Skin of body (tissue), 1 donor: ENCODE measurements at regions not wholly inside any gene's neighbourhood (a gene's known extent, or its start where the extent isn't known, plus 50 kb on each side); places are given as distances from the start of the nearest gene placed in this dataset.
A peak's percentile ranks its signal among the peaks of the same experiment; 100 is the strongest.

Experiments used
- DNase-seq: peaks from one replicate; lab custom pipeline; 2025; lab: John Stamatoyannopoulos, UW

DNA sequence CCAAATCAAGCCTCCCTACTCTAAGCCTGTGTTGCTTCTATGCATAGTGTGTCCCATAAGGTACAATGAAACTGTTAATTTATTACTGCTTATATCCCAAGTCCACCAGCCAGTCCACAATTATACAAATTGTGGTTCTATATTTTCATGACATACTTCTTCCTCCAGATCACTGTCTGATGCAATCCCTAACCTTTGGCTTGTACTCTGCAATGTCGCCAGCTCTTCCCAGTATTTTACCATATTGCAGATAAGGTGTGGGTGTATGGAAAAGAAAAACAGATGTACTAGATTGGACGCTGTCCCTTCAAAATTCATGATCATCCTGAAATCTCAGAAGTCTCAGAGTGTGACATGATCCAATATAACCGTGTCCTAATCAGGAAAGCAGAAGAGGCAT is 286.2 kb downstream of the GASK1B start:
- no peak for DNase-seq

- no peak for DNase-seq
Measured at GRCh38 chr4:157885811-157886210, 287.0 kb downstream of the GASK1B start.

- DNase-seq: no peak
Measured at GRCh38 chr4:157882901-157883300, 289.9 kb downstream of the GASK1B start.

- DNase-seq: no peak
Measured at GRCh38 chr4:157880761-157881160, 292.1 kb downstream of the GASK1B start.

DNA sequence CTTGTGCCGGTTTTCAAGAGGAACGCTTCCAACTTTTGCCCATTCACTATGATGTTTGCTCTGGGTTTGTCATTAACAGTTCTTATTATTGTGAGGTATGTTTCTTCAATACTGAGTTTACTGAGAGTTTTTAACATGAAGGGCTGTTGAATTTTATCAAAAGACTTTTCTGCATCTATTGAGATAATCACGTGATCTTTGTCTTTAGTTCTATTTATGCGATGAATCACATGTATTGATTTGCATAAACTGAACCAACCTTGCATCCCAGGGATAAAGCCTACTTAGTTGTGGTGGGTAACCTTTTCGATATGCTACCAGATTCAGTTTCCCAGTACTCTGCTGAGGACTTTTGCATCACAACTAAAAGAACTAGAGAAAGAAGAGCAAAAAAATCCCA is 318.0 kb downstream of the GASK1B start:
- DNase-seq: no peak

- DNase-seq: no peak
Measured at GRCh38 chr4:157840648-157841047, 332.2 kb downstream of the GASK1B start.

- no peak for DNase-seq
Measured at GRCh38 chr4:157840034-157840433, 332.8 kb downstream of the GASK1B start.

GRCh38 chr4:157838366-157838765 is 334.5 kb downstream of the GASK1B start:
- DNase-seq: no peak

DNA sequence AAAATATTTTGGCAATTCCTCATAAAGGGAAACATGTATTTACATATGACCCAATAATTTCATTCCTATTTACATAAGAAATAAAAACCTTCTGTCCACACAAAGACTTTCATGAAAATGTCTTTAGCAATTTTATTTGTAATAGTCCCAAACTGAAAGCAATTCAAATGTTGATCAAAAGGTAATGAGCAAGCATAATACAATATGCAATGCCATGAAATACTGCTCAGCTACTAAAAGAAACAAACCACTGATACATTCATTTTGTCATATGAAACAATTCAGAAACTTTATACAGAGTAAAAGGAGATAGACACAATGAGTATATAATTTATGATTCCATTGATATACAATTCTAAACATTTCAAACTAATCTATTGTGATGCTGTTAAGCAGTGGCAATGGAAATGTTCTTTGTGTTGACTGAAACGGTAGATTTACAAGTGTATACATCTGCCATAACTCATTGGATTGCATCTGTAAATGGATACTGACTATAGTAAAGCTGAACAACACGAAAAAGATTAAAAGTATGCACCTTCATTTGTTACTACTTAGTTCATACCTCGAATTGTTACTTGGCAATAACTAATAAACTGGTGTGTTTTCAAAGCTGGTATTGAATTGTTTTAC is 335.6 kb downstream of the GASK1B start:
- DNase-seq: no peak

DNA sequence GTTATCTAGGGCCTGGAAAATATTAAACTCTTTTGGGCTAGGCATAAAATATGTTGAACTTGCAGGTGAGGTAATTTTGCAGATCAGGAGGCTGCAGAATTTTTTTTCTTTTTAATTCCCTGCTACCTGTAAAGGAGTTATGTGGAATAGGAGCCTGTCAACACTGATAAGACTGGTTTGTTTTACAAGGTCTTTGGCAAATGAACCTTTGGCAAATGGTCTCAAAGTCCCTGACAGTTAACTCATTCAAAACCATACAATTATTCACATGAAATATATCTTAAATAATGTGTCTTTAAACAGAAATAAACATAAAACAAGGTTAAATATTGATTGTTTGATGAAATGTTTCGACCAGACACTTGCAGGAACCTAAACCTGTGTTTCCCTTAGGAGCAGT is 340.2 kb downstream of the GASK1B start:
- no peak for DNase-seq

DNA sequence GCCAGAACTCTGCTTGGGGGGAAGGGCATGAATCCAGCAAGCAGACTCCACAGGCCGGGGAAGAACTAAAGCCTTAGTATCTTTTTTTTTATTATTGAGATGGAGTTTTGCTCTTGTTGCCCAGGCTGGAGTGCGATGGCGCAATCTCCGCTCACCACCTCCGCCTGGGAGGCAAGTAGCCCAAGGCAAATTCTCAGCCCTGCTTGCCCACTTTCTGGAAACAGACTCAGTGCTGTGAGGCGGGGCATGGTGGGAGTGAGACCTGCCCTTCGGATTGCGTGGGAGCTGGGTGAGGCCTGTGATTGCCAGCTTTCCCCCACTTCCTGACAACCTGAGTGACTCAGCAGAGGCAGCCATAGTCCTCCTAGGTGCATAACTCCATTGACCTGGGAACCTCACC is 348.8 kb downstream of the GASK1B start:
- no peak for DNase-seq

DNA sequence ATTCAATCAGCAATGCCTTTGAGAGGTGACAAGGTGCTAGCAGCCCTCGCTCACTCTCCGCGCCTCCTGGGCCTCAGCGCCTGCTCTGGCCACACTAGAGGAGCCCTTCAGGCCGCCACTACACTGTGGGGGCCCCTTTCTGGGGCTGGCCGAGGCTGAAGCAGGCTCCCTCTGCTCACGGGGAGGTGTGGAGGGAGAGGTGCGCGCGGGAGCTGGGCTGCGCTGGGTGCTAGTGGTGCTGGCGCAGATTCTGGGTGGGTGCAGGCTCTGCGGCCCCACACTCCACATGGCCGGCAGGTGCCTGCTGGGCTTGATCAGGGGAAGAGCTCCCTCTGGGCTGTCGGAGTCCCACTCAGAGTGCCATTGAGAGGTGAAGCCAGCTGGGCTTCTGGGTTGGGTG is 351.0 kb downstream of the GASK1B start:
- DNase-seq: no peak

DNA sequence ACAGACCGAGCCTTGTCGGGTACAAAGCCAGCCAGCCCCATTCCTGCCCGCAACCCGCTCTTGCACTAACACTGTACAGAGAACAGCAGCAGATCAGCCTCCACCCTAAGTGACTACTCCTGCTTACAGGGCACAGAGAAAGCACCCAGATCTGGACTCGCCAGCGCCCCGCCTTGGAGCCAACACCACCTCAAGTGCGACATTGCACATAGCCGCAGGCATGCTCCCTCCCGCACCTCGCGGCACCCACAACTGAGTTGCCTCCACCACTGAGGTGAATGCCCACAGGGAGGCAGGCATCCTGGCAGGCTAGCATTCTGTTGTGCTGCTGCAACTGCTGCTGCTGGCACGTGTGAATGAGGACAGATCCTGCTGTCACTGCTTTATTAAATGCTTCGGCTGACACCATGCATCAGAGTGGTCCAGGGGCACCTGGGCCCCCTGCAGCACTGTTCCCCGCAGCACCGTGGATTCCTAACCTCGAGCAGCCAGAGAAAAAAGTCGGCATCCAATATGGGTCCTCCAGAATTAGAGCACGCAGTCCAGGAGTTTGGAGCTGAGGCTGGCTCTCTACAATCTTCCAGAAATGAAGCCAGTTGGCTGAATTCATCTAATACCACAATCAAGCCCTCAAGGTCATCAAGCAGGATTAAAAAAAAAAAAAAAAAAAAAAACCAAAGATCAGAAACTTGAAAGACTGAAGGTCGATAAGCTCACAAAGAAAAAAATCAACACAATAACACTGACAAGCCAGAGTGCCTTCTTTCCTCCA is 352.9 kb downstream of the GASK1B start:
- no peak for DNase-seq

DNA sequence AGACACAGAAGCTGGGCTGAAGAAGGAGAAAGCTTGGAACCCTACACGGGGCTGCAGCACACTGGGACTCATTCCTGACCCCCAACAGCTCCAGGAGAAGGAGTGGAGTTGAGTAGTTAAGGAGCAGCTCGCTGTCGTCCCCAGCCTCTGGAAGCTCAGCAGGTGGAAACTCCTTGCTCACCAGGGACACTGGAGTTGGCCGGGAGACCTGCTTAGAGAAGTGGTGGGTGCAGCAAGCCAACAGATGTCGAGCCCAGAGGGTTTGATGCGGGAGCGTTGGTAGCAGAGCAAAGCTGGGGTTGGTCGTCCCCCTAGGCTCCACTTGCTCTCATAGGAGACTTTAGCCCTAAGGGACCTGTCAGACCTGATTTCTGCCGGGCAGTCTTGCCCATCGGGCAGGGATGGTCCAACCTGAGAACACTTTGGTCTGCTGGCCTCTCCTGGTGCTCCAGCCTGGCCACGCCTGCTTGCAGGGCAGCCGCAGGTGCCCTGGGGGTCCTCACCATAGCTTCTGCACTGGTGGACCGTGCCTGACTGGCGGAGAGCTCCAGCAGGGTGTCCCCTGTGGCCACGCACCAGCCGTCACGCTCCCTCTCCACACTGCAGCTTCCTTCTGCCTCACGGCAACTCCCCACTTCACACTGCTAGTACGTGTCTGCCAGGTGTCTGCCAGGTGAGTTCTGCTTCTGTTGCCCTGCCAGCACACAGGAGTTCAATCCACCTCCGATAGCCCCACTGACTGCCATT is 353.7 kb downstream of the GASK1B start:
- DNase-seq: no peak

- no peak for DNase-seq
Measured at GRCh38 chr4:157810137-157810774, 362.6 kb downstream of the GASK1B start.

- DNase-seq: no peak
Measured at GRCh38 chr4:157808796-157809383, 363.9 kb downstream of the GASK1B start.

DNA sequence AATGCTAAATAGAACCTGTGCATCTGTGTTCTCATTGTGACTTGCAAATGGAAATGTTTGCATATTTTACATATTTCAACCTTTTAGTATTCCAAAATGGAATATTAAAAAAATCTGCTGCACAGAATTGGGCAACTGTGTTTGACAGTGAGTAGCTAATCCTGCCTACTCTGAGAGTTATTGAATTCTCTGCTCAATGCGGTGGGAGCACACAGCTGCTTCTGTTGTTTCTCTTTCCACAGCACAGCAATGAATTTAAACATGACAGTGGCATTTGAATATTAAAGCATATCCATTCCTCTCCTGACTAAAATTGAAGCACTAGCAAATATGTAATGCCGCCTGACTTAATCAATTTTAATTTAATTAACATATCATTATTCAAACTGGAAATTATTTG is 366.6 kb downstream of the GASK1B start:
- DNase-seq: peak; percentile 8

DNA sequence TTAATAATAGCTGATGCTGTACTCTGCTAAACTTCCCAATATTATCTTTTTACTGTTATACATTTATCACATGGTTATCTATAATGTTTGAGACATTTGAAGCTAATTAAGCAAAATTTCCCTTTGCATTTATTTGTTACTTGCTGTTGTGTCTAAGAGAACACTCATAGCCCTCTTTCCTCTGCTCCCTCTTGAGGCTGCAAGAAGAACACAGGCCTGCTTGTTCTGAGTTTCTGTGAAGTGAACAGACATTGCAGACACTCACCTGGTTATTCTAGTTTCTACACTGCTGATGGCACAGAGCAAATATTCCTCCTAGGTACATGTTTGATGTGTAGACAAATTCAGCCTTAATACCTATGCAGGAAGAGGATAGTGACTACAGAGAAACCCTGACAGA is 367.8 kb downstream of the GASK1B start:
- DNase-seq: no peak

- DNase-seq: peak; percentile 64
Measured at GRCh38 chr4:157803845-157804521, 368.8 kb downstream of the GASK1B start.

DNA sequence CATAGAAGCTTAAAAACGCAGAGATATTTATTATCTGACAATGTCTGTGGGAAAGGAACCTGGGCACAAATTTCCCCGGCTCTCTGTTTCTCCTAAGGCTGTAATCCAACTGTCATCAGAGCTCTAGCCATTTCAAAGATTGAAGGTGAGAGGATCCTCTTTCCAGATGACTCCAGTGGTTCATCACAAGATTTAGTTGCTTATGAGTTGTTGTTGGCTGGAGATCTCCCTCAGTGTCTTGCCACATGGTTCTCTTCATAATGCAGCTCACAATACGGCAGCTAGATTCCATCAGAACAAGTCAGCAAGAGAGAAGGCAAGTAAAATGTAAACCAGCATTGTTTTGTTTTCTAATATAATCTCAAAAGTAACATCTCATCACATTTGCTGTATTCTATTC is 369.4 kb downstream of the GASK1B start:
- no peak for DNase-seq

DNA sequence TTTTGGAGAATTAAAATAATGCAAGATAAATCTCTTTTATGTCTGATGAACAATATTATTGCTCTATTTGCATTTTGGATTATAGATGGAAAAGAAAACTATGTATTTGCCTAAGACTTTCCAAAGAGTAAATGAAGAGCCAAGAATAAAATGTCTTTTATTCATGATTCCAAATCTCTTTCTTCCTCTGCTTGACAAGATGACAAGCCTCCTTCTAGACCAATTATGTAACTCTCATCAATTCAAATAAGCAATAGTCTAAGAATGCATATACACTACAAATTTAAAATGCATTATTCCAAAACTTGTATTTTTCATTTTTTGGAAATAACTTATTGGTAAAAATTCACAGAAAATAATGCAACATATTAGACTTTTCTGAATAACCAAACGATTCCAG is 377.3 kb downstream of the GASK1B start:
- no peak for DNase-seq
